K562 (cell line): ENCODE measurements at regions not wholly inside any gene's neighbourhood (a gene's known extent, or its start where the extent isn't known, plus 50 kb on each side); places are given as distances from the start of the nearest gene placed in this dataset.

Source experiments
- ATAC-seq: fragments of 200-7000 bp; cut with Tn5 transposase; 3 replicates; pipeline ENCODE4 v1.9.1; 2020; ENCODE audit warnings: moderate library complexity
- BruUV-seq: library from RNA; stranded (reverse); fragments of 400-500 nt; replicated peaks from 2 replicates; lab custom pipeline; 2021; lab: Mats Ljungman, UMichigan
- CTCF ChIA-PET: fragments of 300-600 bp; formaldehyde crosslinking; extraction: SDS; loops from one replicate; lab custom pipeline; 2021; ENCODE audit warnings: low intra/inter-chr PET ratio; lab: Yijun Ruan, JAX
- POLR2A ChIA-PET: fragments of 300-600, 350-650 bp; sonication (Branson Sonifier 250); formaldehyde crosslinking; extraction: SDS; loops from one replicate; lab custom pipeline; 2021; ENCODE audit warnings: antibody characterized with exemption, inconsistent platforms; lab: Yijun Ruan, JAX
- DNase-seq, 4 experiments: peaks; one replicate each; pipeline versions ENCODE4 v3.0.0 to v3.0.0-alpha.2; 2011 to 2018; ENCODE audit warnings: low spot score in 3 of 4, mixed read lengths in 3 of 4; ENCODE audit errors: extremely low read depth in 1 of 4
- FAIRE-seq: peaks from 2 replicates; lab custom pipeline; 2011; peaks lifted over from hg19 to GRCh38; lab: Jason Lieb, UNC
- H2AFZ ChIP-seq: 2 replicates; pipeline ENCODE4 v1.6.0; 2011; ENCODE audit warnings: low read depth, low read length, control low read depth, inconsistent platforms
- H3K27ac ChIP-seq: fragments of 200-600 bp; 3 replicates; pipeline ENCODE4 v1.8.0; 2011; ENCODE audit warnings: low read depth, mild to moderate bottlenecking, control low read depth, inconsistent platforms, low read length, moderate library complexity, mixed read lengths; ENCODE audit errors: extremely low read depth
- H3K27me3 ChIP-seq, 2 experiments: fragments of 300-600 bp in 1 of 2; 2 replicates in 1 of 2; 3 replicates in 1 of 2; pipeline versions ENCODE4 v1.6.0 to v1.8.0; 2011; ENCODE audit warnings: inconsistent platforms in 2 of 2, low read length in 2 of 2, mild to moderate bottlenecking in 1 of 2, mixed read lengths in 1 of 2, moderate library complexity in 1 of 2; ENCODE audit not compliant: control insufficient read depth in 2 of 2, insufficient read depth in 2 of 2
- H3K36me3 ChIP-seq: fragments of 300-600 bp; 3 replicates; pipeline ENCODE4 v1.8.0; 2011; ENCODE audit warnings: mild to moderate bottlenecking, low read length, inconsistent platforms; ENCODE audit not compliant: control insufficient read depth, insufficient read depth
- H3K4me1 ChIP-seq, 2 experiments: fragments of 200-600 bp in 1 of 2; replicated peaks in 1 of 2; 2 replicates in 1 of 2; 3 replicates in 1 of 2; pipeline versions ENCODE4 v1.5.1 to v1.8.0; 2011; ENCODE audit warnings: inconsistent platforms in 2 of 2, low read length in 2 of 2, mild to moderate bottlenecking in 1 of 2, mixed read lengths in 1 of 2, moderate library complexity in 1 of 2; ENCODE audit not compliant: control insufficient read depth in 2 of 2, insufficient read depth in 2 of 2
- H3K4me2 ChIP-seq: 2 replicates; pipeline ENCODE4 v1.6.1; 2011; ENCODE audit warnings: low read length, control low read depth, inconsistent platforms, mixed read lengths; ENCODE audit not compliant: insufficient read depth
- H3K4me3 ChIP-seq: fragments of 200-600 bp; sonication (generic), shearing (Covaris generic); 2 replicates; pipeline ENCODE4 v1.5.1; 2016; ENCODE audit warnings: control low read depth, inconsistent platforms
- H3K79me2 ChIP-seq: fragments of 200-600 bp; 3 replicates; pipeline ENCODE4 v1.8.0; 2011; ENCODE audit warnings: low read length, inconsistent platforms; ENCODE audit not compliant: control insufficient read depth, insufficient read depth
- H3K9ac ChIP-seq, 2 experiments: 2 replicates each; pipeline versions ENCODE4 v1.6.0 to v1.6.1; 2011; ENCODE audit warnings: low read depth in 2 of 2, low read length in 2 of 2, control low read depth in 1 of 2, inconsistent platforms in 1 of 2, mild to moderate bottlenecking in 1 of 2, mixed read lengths in 1 of 2; ENCODE audit not compliant: insufficient read depth in 1 of 2
- H3K9me1 ChIP-seq: one replicate; pipeline ENCODE4 v1.6.0; 2011; ENCODE audit warnings: inconsistent platforms, mild to moderate bottlenecking, low read length, moderate library complexity; ENCODE audit not compliant: control insufficient read depth, insufficient read depth
- H3K9me3 ChIP-seq: replicated peaks from 2 replicates; pipeline ENCODE4 v1.5.1; 2011; ENCODE audit warnings: low read depth, low read length, inconsistent platforms; ENCODE audit not compliant: control insufficient read depth, insufficient read depth
- H4K20me1 ChIP-seq: replicated peaks from 2 replicates; pipeline ENCODE4 v1.6.1; 2011; ENCODE audit warnings: low read length, inconsistent platforms, mixed read lengths; ENCODE audit not compliant: control insufficient read depth, insufficient read depth
- E2F8 ChIP-seq: fragments of 450-650 bp; IDR thresholded peaks from 2 replicates; pipeline ENCODE4 v1.7.1; 2018; ENCODE audit warnings: mild to moderate bottlenecking, low read depth; ENCODE audit not compliant: partially characterized antibody
- EP300 ChIP-seq: IDR thresholded peaks from 2 replicates; pipeline ENCODE4 v1.6.1; 2012; ENCODE audit warnings: low read length, improper control_type of control experiment
- FOXJ2 ChIP-seq: fragments of 200-800 bp; sonication (Bioruptor generic); IDR thresholded peaks from 2 replicates; pipeline ENCODE4 v1.6.1; 2016; ENCODE audit warnings: missing genetic modification characterization, missing compliant biosample characterization
- MTA2 ChIP-seq: fragments of 450-650 bp; IDR thresholded peaks from 2 replicates; pipeline ENCODE4 v1.6.1; 2016; ENCODE audit warnings: low read depth
- SRSF9 ChIP-seq: fragments of 200-400 bp; formaldehyde crosslinking; IDR thresholded peaks from 2 replicates; pipeline ENCODE4 v1.6.1; 2017; ENCODE audit warnings: low read depth, low read length, borderline replicate concordance
- ZNF639 ChIP-seq, 2 experiments: fragments of 200-800 bp in 1 of 2; sonication (Bioruptor generic) in 1 of 2; sonication (generic) in 1 of 2; formaldehyde crosslinking in 1 of 2; IDR thresholded peaks in 1 of 2; conservative IDR thresholded peaks in 1 of 2; 2 replicates each; pipeline versions ENCODE4 v1.5.0 to v1.6.1; 2016 to 2020; ENCODE audit warnings: missing compliant biosample characterization in 1 of 2, missing genetic modification characterization in 1 of 2, missing genetic modification reagents in 1 of 2
- WGBS: fragments of 100-300 bp; shearing (Covaris generic); methylation state at CpG from one replicate; pipeline ENCODE4 v1.1.6; 2016; ENCODE audit warnings: low coverage, mixed read lengths; ENCODE audit not compliant: insufficient coverage; ENCODE audit errors: missing lambda C conversion rate; 5-methylcytosine and 5-hydroxymethylcytosine counted together
- in situ Hi-C: fragments of 300-500 bp; cut with MboI; formaldehyde crosslinking; loops from 4 replicates; pipeline ENCODE4 v1.15.0; 2018; ENCODE audit warnings: inconsistent platforms, mixed read lengths
- intact Hi-C: fragments of 100-400 bp; cut with micrococcal nuclease; formaldehyde crosslinking; loops from 2 replicates; pipeline ENCODE4 v1.14.2; 2022

- ATAC-seq = no peak
- DNase-seq = no peak
- no peak overlapping the region for H3K4me3 ChIP-seq
- no peak overlapping the region for H3K4me2 ChIP-seq
- intact Hi-C loops = no loop called here
- no peak overlapping the region for H2AFZ ChIP-seq
- no peaks in the 10 kb centered on the region for H4K20me1 ChIP-seq
- CTCF ChIA-PET = no interaction called here
- H3K79me2 ChIP-seq = no peaks in the 10 kb centered on the region
- H3K4me1 ChIP-seq = no peaks in the 10 kb centered on the region
- H3K27ac ChIP-seq = no peak overlapping the region
- H3K36me3 ChIP-seq = no peaks in the 10 kb centered on the region
- H3K9me3 ChIP-seq = no peaks in the 10 kb centered on the region
- WGBS = 0% methylated on average over 1 of the region's 1 CpG
- in situ Hi-C loops = no loop called here
- H3K9ac ChIP-seq = no peak overlapping the region
- no TSS peak for BruUV-seq
- POLR2A ChIA-PET = no interaction called here
- no peak for TF ChIP-seq FOXJ2 (tag)
- TF ChIP-seq MTA2 = no peak
- TF ChIP-seq E2F8 = no peak
- no peak for TF ChIP-seq EP300
- no peak for TF ChIP-seq SRSF9
- no peak for TF ChIP-seq ZNF639 (CRISPR knock-in tag; conservative IDR thresholded peaks at IDR 0.05 in 1 of 2, IDR thresholded peaks at IDR 0.05 in 1 of 2)
- no peaks in the 10 kb centered on the region for H3K9me1 ChIP-seq
- no peak for FAIRE-seq
- H3K27me3 ChIP-seq = no peaks in the 10 kb centered on the region
Measured at GRCh38 chr14:43022094-43022800, 1415.6 kb downstream of the LRFN5 start.
